Endothelial cell (in vitro differentiated cells): ENCODE measurements at regions not wholly inside any gene's neighbourhood (a gene's known extent, or its start where the extent isn't known, plus 50 kb on each side); places are given as distances from the start of the nearest gene placed in this dataset.
"Not testable (repeated sequence)": the region's sequence is repeated elsewhere in the genome, so short reads cannot be mapped to it uniquely, and the experiment has no call there.

Source experiments
- DNase-seq: peaks from one replicate; pipeline ENCODE4 v3.0.0; 2021; ENCODE audit warnings: low spot score
- H3K27ac Mint-ChIP-seq: one replicate; pipeline ENCODE4 v1.8.0; 2021; ENCODE audit warnings: mixed read lengths, inconsistent platforms; ENCODE audit not compliant: unreplicated experiment
- H3K27me3 Mint-ChIP-seq: one replicate; pipeline ENCODE4 v1.8.0; 2021; ENCODE audit warnings: mild to moderate bottlenecking, moderate library complexity, mixed read lengths, inconsistent platforms; ENCODE audit not compliant: unreplicated experiment
- H3K36me3 Mint-ChIP-seq: one replicate; pipeline ENCODE4 v1.8.0; 2021; ENCODE audit warnings: mild to moderate bottlenecking, low read depth, mixed read lengths, inconsistent platforms; ENCODE audit not compliant: unreplicated experiment
- H3K4me1 Mint-ChIP-seq: one replicate; pipeline ENCODE4 v1.8.0; 2021; ENCODE audit warnings: mild to moderate bottlenecking, mixed read lengths, inconsistent platforms; ENCODE audit not compliant: unreplicated experiment
- H3K4me3 Mint-ChIP-seq: one replicate; pipeline ENCODE4 v1.8.0; 2021; ENCODE audit warnings: mild to moderate bottlenecking, mixed read lengths, inconsistent platforms; ENCODE audit not compliant: unreplicated experiment
- H3K9me3 Mint-ChIP-seq: one replicate; pipeline ENCODE4 v1.8.0; 2021; ENCODE audit warnings: mixed read lengths, inconsistent platforms; ENCODE audit not compliant: unreplicated experiment
- CTCF ChIP-seq: fragments of 200-600 bp; sonication (generic); IDR thresholded peaks from one replicate; pipeline ENCODE4 v1.5.0; 2021; ENCODE audit warnings: antibody characterized with exemption; ENCODE audit not compliant: unreplicated experiment

- Mint-ChIP-seq H3K27ac (no peak overlapping the region), H3K27me3 (no peaks in the 10 kb centered on the region), H3K4me3 (no peak overlapping the region), H3K9me3 (no peaks in the 10 kb centered on the region), H3K36me3 (no peaks in the 10 kb centered on the region), H3K4me1 (no peaks in the 10 kb centered on the region)
- no peak for TF ChIP-seq CTCF
- DNase-seq, result no peak
These were observed 254.0 kb upstream of the STXBP6 start for GRCh38 chr14:25303934-25304333.

- Mint-ChIP-seq H3K4me1 (no peaks in the 10 kb centered on the region), H3K27ac (no peak overlapping the region), H3K9me3 (no peaks in the 10 kb centered on the region), H3K27me3 (no peaks in the 10 kb centered on the region), H3K4me3 (no peak overlapping the region), H3K36me3 (no peaks in the 10 kb centered on the region)
- DNase-seq, result no peak
- TF ChIP-seq CTCF, result no peak
These were observed 248.3 kb upstream of the STXBP6 start for GRCh38 chr14:25298238-25298637.

GRCh38 chr14:25290154-25290553, 240.2 kb upstream of the STXBP6 start:
- not testable (repeated sequence) for H3K4me1 Mint-ChIP-seq, H3K27me3 Mint-ChIP-seq, H3K27ac Mint-ChIP-seq, H3K36me3 Mint-ChIP-seq, H3K4me3 Mint-ChIP-seq, DNase-seq, H3K9me3 Mint-ChIP-seq

- Mint-ChIP-seq H3K27me3 (no peaks in the 10 kb centered on the region), H3K4me3 (no peak overlapping the region), H3K9me3 (no peaks in the 10 kb centered on the region), H3K27ac (no peak overlapping the region), H3K36me3 (no peaks in the 10 kb centered on the region), H3K4me1 (no peaks in the 10 kb centered on the region)
- TF ChIP-seq CTCF, result no peak
- DNase-seq, result no peak
These were observed 224.6 kb upstream of the STXBP6 start for GRCh38 chr14:25274529-25274928.

- no peak for DNase-seq
- Mint-ChIP-seq H3K4me1 (no peaks in the 10 kb centered on the region), H3K36me3 (no peaks in the 10 kb centered on the region), H3K27me3 (no peaks in the 10 kb centered on the region), H3K4me3 (no peak overlapping the region), H3K27ac (no peak overlapping the region), H3K9me3 (no peaks in the 10 kb centered on the region)
- TF ChIP-seq CTCF, result no peak
These were observed 217.2 kb upstream of the STXBP6 start for GRCh38 chr14:25267186-25267585.

GRCh38 chr14:25259470-25259869, 209.5 kb upstream of the STXBP6 start:
- Mint-ChIP-seq H3K4me1 (no peaks in the 10 kb centered on the region), H3K36me3 (no peaks in the 10 kb centered on the region), H3K27ac (no peak overlapping the region), H3K9me3 (no peaks in the 10 kb centered on the region), H3K27me3 (no peaks in the 10 kb centered on the region), H3K4me3 (no peak overlapping the region)
- no peak for TF ChIP-seq CTCF
- DNase-seq, result no peak
